Nephron progenitor cell (in vitro differentiated cells): ENCODE measurements at regions not wholly inside any gene's neighbourhood (a gene's known extent, or its start where the extent isn't known, plus 50 kb on each side); places are given as distances from the start of the nearest gene placed in this dataset.

Experiments used
- DNase-seq: peaks from one replicate; pipeline ENCODE4 v3.0.0; 2021
- H3K27ac Mint-ChIP-seq: 2 replicates; pipeline ENCODE4 v1.8.0; 2021; ENCODE audit warnings: mild to moderate bottlenecking, moderate library complexity, mixed read lengths
- H3K27me3 Mint-ChIP-seq: 2 replicates; pipeline ENCODE4 v1.8.0; 2021; ENCODE audit warnings: mild to moderate bottlenecking, low read depth, mixed read lengths; ENCODE audit not compliant: poor library complexity
- H3K36me3 Mint-ChIP-seq: 2 replicates; pipeline ENCODE4 v1.8.0; 2021; ENCODE audit warnings: low read depth, mixed read lengths
- H3K4me1 Mint-ChIP-seq: 2 replicates; pipeline ENCODE4 v1.8.0; 2021; ENCODE audit warnings: mixed read lengths
- H3K4me3 Mint-ChIP-seq: 2 replicates; pipeline ENCODE4 v1.8.0; 2021; ENCODE audit warnings: mild to moderate bottlenecking, moderate library complexity, mixed read lengths
- H3K9me3 Mint-ChIP-seq: 2 replicates; pipeline ENCODE4 v1.8.0; 2021; ENCODE audit warnings: mild to moderate bottlenecking, moderate library complexity, mixed read lengths
- TF ChIP-seq, protein P1 (sequence below): fragments of 200-600 bp; sonication (generic); IDR thresholded peaks from 2 replicates; pipeline ENCODE4 v1.5.0; 2021; ENCODE audit warnings: antibody characterized with exemption

DNA sequence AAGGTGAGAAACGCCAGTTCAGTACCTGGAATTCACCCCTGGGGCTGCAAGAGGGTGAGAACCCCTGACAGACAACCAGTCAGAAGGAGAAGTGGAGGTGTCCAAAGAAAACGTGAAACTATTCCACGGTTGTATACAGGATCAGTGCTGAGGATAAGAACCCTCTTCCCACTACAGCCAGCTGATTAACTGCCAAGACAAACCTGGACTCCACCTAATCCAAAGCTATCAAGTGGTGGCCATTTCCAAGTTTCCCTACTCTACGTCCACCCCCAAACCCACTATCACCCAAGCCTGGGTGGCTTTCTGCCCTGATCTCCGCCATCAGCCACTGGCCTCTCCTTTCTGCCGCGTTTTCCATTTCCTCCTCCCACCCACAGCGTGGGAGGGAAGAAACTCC, 312.3 kb upstream of the ID2 start:
- TF ChIP-seq, protein P1, sequence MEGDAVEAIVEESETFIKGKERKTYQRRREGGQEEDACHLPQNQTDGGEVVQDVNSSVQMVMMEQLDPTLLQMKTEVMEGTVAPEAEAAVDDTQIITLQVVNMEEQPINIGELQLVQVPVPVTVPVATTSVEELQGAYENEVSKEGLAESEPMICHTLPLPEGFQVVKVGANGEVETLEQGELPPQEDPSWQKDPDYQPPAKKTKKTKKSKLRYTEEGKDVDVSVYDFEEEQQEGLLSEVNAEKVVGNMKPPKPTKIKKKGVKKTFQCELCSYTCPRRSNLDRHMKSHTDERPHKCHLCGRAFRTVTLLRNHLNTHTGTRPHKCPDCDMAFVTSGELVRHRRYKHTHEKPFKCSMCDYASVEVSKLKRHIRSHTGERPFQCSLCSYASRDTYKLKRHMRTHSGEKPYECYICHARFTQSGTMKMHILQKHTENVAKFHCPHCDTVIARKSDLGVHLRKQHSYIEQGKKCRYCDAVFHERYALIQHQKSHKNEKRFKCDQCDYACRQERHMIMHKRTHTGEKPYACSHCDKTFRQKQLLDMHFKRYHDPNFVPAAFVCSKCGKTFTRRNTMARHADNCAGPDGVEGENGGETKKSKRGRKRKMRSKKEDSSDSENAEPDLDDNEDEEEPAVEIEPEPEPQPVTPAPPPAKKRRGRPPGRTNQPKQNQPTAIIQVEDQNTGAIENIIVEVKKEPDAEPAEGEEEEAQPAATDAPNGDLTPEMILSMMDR: no peak
- Mint-ChIP-seq H3K4me1 (peaks cover 10% of the 10 kb centered on the region), H3K4me3 (no peak overlapping the region), H3K9me3 (peaks cover 23% of the 10 kb centered on the region), H3K27me3 (peaks cover 6% of the 10 kb centered on the region), H3K27ac (no peak overlapping the region), H3K36me3 (peaks cover 12% of the 10 kb centered on the region)
- DNase-seq: no peak

DNA sequence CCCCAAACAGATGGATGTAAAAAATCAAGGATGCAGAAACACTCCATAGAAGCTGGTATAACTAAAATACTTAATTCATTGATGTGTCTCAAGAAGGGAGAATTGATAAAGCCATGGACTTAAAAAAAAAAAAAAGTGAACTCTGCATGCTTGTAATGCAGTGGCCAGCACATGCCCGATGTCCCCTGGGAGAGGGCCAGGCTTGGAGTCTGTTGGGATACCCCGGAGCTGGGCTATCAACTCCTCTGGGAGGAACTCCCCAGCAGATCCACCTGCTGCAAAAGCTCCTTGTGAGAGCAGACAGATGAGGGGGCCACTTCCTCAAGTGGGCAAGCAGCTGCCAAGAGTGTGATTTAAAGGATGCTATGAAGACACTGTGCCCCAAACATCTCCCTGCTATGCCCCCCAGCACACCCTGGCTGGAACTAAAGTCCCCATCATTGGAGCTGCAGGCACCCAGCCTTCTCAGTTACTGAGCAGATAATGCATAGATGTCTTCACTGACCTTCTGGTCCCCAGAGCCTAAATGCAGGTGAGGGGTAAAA, 311.5 kb upstream of the ID2 start:
- H3K36me3 Mint-ChIP-seq: peaks cover 17% of the 10 kb centered on the region
- H3K27me3 Mint-ChIP-seq: peaks cover 3% of the 10 kb centered on the region

DNA sequence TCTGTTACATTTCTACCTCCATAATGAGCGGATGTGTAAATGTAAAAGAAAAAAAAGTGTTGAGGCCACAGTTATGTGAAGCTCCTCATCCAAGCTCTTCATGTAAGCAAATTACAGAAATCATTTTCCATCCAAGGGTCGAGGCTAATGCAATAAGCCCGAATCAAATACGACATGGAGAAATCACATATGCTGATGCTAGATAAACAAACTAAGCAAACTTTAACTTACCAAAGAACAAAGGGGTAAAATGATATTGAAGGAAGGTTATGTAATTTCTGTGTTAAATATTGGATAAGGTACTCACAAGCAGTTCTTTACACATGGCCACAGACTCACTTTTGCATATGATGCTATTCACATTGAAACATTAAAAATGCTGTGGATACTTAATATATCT, 310.2 kb upstream of the ID2 start:
- TF ChIP-seq, protein P1: no peak
- Mint-ChIP-seq H3K4me1 (peaks cover 10% of the 10 kb centered on the region), H3K27me3 (peaks cover 3% of the 10 kb centered on the region), H3K36me3 (peaks cover 17% of the 10 kb centered on the region), H3K4me3 (no peak overlapping the region), H3K27ac (no peak overlapping the region), H3K9me3 (peaks cover 28% of the 10 kb centered on the region)
- no peak for DNase-seq

More for the DNA sequence above, 311.5 kb upstream of the ID2 start:
- peaks cover 28% of the 10 kb centered on the region for H3K9me3 Mint-ChIP-seq
- no peak overlapping the region for H3K4me3 Mint-ChIP-seq
- no peak overlapping the region for H3K27ac Mint-ChIP-seq
- peaks cover 10% of the 10 kb centered on the region for H3K4me1 Mint-ChIP-seq
- DNase-seq: no peak
- TF ChIP-seq, protein P1: no peak

DNA sequence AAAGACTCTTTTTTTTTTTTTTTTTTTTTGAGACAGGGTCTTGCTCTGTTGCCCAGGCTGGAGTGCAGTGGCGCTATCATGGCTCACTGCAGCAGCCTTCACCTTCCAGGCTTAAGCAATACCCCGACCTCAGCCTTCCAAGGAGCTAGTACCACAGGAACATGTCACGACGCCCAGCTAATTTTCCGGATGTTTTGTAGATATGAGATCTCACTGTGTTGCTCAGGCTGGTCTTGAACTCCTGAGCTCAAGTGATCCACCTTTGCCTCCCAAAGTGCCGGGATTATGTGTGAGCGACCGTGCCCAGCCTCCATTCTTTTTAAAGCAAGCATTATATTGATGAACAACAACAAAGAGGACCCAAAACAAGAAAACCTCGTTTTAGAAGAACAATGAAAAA, 307.1 kb upstream of the ID2 start:
- no peak for DNase-seq
- peaks cover 10% of the 10 kb centered on the region for H3K4me1 Mint-ChIP-seq
- TF ChIP-seq, protein P1: no peak
- H3K36me3 Mint-ChIP-seq: peaks cover 17% of the 10 kb centered on the region
- H3K27ac Mint-ChIP-seq: no peak overlapping the region
- H3K9me3 Mint-ChIP-seq: peaks cover 28% of the 10 kb centered on the region
- H3K27me3 Mint-ChIP-seq: peaks cover 4% of the 10 kb centered on the region
- H3K4me3 Mint-ChIP-seq: no peak overlapping the region

DNA sequence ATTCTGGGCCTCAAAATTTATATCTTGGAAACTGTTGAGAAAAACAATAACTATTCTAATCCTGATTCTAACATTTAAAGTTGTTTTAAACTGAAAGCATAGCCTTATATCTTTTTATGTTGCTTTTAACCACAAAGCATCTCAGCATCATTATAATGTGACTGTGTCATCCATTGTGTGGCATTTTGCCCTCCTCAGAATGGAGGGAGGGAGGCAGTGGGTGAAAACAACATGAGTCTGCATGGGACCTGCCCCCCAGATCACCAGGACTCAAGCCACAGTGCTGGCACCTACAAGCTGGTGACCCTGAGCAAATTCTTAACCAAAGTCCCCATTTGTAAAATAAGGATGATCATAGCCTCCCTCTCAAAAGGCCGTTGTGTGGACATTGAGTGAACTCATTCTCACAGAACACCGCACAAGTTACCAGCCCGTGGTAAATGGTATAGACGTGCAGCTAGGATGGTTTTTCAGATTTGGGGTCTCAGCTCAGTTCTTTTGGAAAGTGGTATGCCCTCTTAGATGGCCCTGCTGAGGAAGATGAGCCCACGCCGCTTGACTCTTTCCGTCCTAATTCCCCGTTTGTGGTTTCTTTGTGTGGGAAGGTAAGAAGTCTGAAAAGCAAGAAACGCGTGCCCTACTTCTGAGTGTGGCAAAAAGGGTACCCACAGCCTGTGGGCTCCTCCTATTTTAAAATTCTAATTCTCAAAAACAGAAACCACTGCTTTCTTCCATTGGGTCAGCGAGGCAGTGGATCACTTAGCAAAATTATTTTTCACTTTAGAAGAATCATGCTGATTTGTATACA, 305.0 kb upstream of the ID2 start:
- no peak overlapping the region for H3K27ac Mint-ChIP-seq
- no peak for DNase-seq
- H3K9me3 Mint-ChIP-seq: peaks cover 24% of the 10 kb centered on the region
- peaks cover 4% of the 10 kb centered on the region for H3K27me3 Mint-ChIP-seq
- peaks cover 17% of the 10 kb centered on the region for H3K36me3 Mint-ChIP-seq
- TF ChIP-seq, protein P1: no peak
- H3K4me3 Mint-ChIP-seq: no peak overlapping the region
- peaks cover 21% of the 10 kb centered on the region for H3K4me1 Mint-ChIP-seq
